ENCODE measurements at regions not wholly inside any gene's neighbourhood (a gene's known extent, or its start where the extent isn't known, plus 50 kb on each side); places are given as distances from the start of the nearest gene placed in this dataset.
A peak's percentile ranks its signal among the peaks of the same experiment; 100 is the strongest.
"Not testable (repeated sequence)": the region's sequence is repeated elsewhere in the genome, so short reads cannot be mapped to it uniquely, and the experiment has no call there.

DNA sequence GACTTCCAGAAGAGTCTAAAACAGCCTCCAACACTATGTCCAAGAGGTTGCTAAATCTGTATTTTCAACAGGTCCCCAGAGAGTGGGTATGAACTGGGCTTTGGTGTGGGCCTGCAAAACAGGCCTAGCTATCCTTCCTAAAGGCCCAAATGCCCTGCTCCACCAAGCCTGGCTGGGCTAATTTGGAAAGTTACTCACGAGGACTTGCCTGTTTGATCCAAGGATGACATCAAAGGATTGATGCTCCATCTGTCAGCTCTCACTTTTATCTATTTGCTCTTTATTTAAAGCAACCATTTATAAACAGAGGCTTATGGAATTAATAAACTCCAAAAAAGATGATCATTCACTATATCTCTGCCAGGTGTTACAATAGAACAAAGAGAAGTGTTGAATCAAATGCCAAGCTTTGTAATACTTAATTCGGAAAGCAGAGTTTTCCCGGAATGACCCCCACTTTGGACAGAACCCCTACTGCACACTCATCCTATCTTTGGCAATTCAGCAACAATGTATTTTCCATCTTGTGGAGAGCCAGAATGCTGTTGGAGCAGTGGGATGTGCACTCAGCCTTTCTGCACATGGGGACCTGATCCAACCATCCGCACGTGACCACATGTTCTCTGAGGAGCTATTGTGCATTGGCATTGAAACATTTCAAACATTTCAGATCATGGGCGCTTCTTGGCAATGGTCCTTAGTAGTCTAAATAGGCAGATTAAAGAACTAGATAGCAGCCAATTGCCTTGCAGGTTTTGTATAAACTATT lies 163.3 kb upstream of the THBS1 start:
- H3K79me1 ChIP-seq (ENCODE audit: low read depth, low read length) = no peaks in the 10 kb centered on the region
- no peak overlapping the region for H4K8ac ChIP-seq (ENCODE audit: low read depth, low read length)
- H2AFZ ChIP-seq (ENCODE audit: low read length) = no peak overlapping the region
- H3K14ac ChIP-seq (ENCODE audit: low read length) = no peak overlapping the region
- no peak overlapping the region for H2BK15ac ChIP-seq (ENCODE audit: low read length)
- DNase-seq (ENCODE audit: low spot score) = no peak
- WGBS, 2 donors (ENCODE audit: extremely low coverage in 2 of 2, insufficient read length in 2 of 2, insufficient replicate concordance in 1 of 2) = no CpG with 5 or more reads among the region's 6 CpGs
- no peak overlapping the region for H3K4me3 ChIP-seq (ENCODE audit: low read length in 2 of 2)
- no peak overlapping the region for H3K27ac ChIP-seq (replicated peaks; ENCODE audit: low read length)
- H2BK120ac ChIP-seq (ENCODE audit: low read depth, low read length) = no peak overlapping the region
- no peak overlapping the region for H2BK12ac ChIP-seq (ENCODE audit: low read length)
- no peak overlapping the region for H3K18ac ChIP-seq (ENCODE audit: low read length)
- no peak overlapping the region for H3K23ac ChIP-seq (ENCODE audit: low read depth, low read length, poor library complexity)
- no peak overlapping the region for H2BK5ac ChIP-seq (ENCODE audit: low read length)
- H4K91ac ChIP-seq (ENCODE audit: low read depth, low read length, poor library complexity) = no peak overlapping the region
- H3K27me3 ChIP-seq (ENCODE audit: control insufficient read depth in 3 of 3, insufficient read depth in 3 of 3, low read depth in 1 of 3, low read length in 3 of 3) = peaks cover 0 to 3% (median 0%) of the 10 kb centered on the region in 3 experiments
- peaks cover 1 to 9% of the 10 kb centered on the region in 2 donors for H3K4me1 ChIP-seq (ENCODE audit: control insufficient read depth in 2 of 2, insufficient read depth in 1 of 2, low read depth in 1 of 2, low read length in 2 of 2)
- H3K4me2 ChIP-seq (ENCODE audit: insufficient read depth, low read length, poor library complexity, severe bottlenecking) = no peak overlapping the region
- peaks cover 0 to 4% of the 10 kb centered on the region in 2 donors for H3K9me3 ChIP-seq (replicated peaks in 1 of 2; ENCODE audit: control insufficient read depth in 2 of 2, insufficient read depth in 1 of 2, low read depth in 1 of 2, low read length in 2 of 2)
- no peak overlapping the region for H2AK5ac ChIP-seq (ENCODE audit: low read depth, low read length)
- no peak overlapping the region for H3K9ac ChIP-seq (ENCODE audit: low read depth, low read length, poor library complexity)
- H3K4ac ChIP-seq (ENCODE audit: low read length) = no peak overlapping the region
- H3K36me3 ChIP-seq (replicated peaks in 1 of 2; ENCODE audit: control insufficient read depth in 2 of 2, insufficient read depth in 2 of 2, low read length in 2 of 2) = no peaks in the 10 kb centered on the region

DNA sequence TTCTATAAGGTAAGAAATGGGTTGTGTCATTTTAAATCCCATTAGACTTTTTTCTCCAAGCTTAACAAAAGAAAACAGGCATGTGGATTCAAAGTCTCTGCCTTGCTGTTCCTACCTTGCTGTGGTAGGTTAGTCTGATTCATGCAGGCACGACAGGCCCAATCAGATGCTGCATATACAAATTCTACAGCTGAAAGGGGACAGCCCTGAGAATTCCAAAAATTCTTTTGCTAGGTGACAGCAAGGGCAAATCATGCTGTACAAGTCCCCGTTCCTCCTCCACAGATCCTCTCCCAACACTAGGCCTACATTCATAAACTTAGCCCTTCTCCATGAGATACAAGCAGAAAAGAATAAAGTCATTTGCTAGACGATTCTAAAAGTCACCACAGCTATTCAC lies 161.2 kb upstream of the THBS1 start:
- no peak overlapping the region for H2AK5ac ChIP-seq (ENCODE audit: low read depth, low read length)
- H3K9ac ChIP-seq (ENCODE audit: low read depth, low read length, poor library complexity) = no peak overlapping the region
- H3K18ac ChIP-seq (ENCODE audit: low read length) = no peak overlapping the region
- no peak overlapping the region for H2BK12ac ChIP-seq (ENCODE audit: low read length)
- H3K23ac ChIP-seq (ENCODE audit: low read depth, low read length, poor library complexity) = no peak overlapping the region
- peaks cover 0 to 4% of the 10 kb centered on the region in 2 donors for H3K9me3 ChIP-seq (replicated peaks in 1 of 2; ENCODE audit: control insufficient read depth in 2 of 2, insufficient read depth in 1 of 2, low read depth in 1 of 2, low read length in 2 of 2)
- peaks cover 1 to 9% of the 10 kb centered on the region in 2 donors for H3K4me1 ChIP-seq (ENCODE audit: control insufficient read depth in 2 of 2, insufficient read depth in 1 of 2, low read depth in 1 of 2, low read length in 2 of 2)
- H2AFZ ChIP-seq (ENCODE audit: low read length) = no peak overlapping the region
- no peak overlapping the region for H4K8ac ChIP-seq (ENCODE audit: low read depth, low read length)
- WGBS, 2 donors (ENCODE audit: extremely low coverage in 2 of 2, insufficient read length in 2 of 2, insufficient replicate concordance in 1 of 2) = no CpG with 5 or more reads among the region's 3 CpGs
- no peak overlapping the region for H3K4ac ChIP-seq (ENCODE audit: low read length)
- H3K36me3 ChIP-seq (replicated peaks in 1 of 2; ENCODE audit: control insufficient read depth in 2 of 2, insufficient read depth in 2 of 2, low read length in 2 of 2) = no peaks in the 10 kb centered on the region
- H3K27ac ChIP-seq (replicated peaks; ENCODE audit: low read length) = no peak overlapping the region
- H4K91ac ChIP-seq (ENCODE audit: low read depth, low read length, poor library complexity) = no peak overlapping the region
- H3K79me1 ChIP-seq (ENCODE audit: low read depth, low read length) = no peaks in the 10 kb centered on the region
- no peak overlapping the region for H3K14ac ChIP-seq (ENCODE audit: low read length)
- H2BK120ac ChIP-seq (ENCODE audit: low read depth, low read length) = no peak overlapping the region
- H3K4me2 ChIP-seq (ENCODE audit: insufficient read depth, low read length, poor library complexity, severe bottlenecking) = no peak overlapping the region
- DNase-seq (ENCODE audit: low spot score) = no peak
- no peak overlapping the region for H2BK5ac ChIP-seq (ENCODE audit: low read length)
- H3K4me3 ChIP-seq (ENCODE audit: low read length in 2 of 2) = no peak overlapping the region
- no peak overlapping the region for H2BK15ac ChIP-seq (ENCODE audit: low read length)
- H3K27me3 ChIP-seq (ENCODE audit: control insufficient read depth in 3 of 3, insufficient read depth in 3 of 3, low read depth in 1 of 3, low read length in 3 of 3) = no peaks in the 10 kb centered on the region

DNA sequence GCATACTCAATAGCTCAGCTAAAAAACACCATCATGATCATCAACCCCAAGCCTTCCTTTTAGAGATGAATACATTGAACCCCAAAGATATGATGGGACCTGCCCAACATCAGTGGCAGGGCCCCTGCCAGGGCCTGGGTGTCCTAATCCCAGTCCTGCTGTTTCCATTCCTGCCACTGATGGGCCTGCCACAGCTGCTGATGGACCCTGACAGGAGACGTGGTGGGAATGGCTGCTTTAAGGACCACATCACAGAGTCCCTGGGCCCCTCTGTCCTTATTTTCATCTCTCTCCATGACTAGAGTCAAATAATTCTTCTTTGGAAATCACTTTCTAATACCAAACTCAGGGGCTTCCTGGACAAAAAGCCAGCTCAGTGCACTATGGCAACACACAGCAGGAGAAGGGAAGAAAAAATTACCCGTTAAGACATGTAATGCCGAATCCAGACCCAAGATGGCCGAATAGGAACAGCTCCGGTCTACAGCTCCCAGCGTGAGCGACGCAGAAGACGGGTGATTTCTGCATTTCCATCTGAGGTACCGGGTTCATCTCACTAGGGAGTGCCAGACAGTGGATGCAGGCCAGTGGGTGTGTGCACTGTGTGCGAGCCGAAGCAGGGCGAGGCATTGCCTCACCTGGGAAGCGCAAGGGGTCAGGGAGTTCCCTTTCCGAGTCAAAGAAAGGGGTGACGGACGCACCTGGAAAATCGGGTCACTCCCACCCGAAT lies 160.6 kb upstream of the THBS1 start:
- not testable (repeated sequence) for H3K23ac ChIP-seq (ENCODE audit: low read depth, low read length, poor library complexity); H3K4me3 ChIP-seq (ENCODE audit: low read length in 2 of 2); H3K4ac ChIP-seq (ENCODE audit: low read length); H3K14ac ChIP-seq (ENCODE audit: low read length); H4K91ac ChIP-seq (ENCODE audit: low read depth, low read length, poor library complexity); H2AK5ac ChIP-seq (ENCODE audit: low read depth, low read length); H3K79me1 ChIP-seq (ENCODE audit: low read depth, low read length); DNase-seq (ENCODE audit: low spot score); H3K36me3 ChIP-seq (replicated peaks in 1 of 2; ENCODE audit: control insufficient read depth in 2 of 2, insufficient read depth in 2 of 2, low read length in 2 of 2); H3K4me1 ChIP-seq (ENCODE audit: control insufficient read depth in 2 of 2, insufficient read depth in 1 of 2, low read depth in 1 of 2, low read length in 2 of 2); H2BK120ac ChIP-seq (ENCODE audit: low read depth, low read length); H4K8ac ChIP-seq (ENCODE audit: low read depth, low read length); H2BK12ac ChIP-seq (ENCODE audit: low read length); H3K9ac ChIP-seq (ENCODE audit: low read depth, low read length, poor library complexity); H3K9me3 ChIP-seq (replicated peaks in 1 of 2; ENCODE audit: control insufficient read depth in 2 of 2, insufficient read depth in 1 of 2, low read depth in 1 of 2, low read length in 2 of 2); H3K27ac ChIP-seq (replicated peaks; ENCODE audit: low read length); H3K4me2 ChIP-seq (ENCODE audit: insufficient read depth, low read length, poor library complexity, severe bottlenecking); H3K27me3 ChIP-seq (ENCODE audit: control insufficient read depth in 3 of 3, insufficient read depth in 3 of 3, low read depth in 1 of 3, low read length in 3 of 3); H2BK5ac ChIP-seq (ENCODE audit: low read length); H2BK15ac ChIP-seq (ENCODE audit: low read length)
- H3K18ac ChIP-seq (ENCODE audit: low read length) = peak overlapping the region; percentile 62
- H2AFZ ChIP-seq (ENCODE audit: low read length) = peak overlapping the region; percentile 76
- no CpG with 5 or more reads among the region's 19 CpGs for WGBS, 2 donors (ENCODE audit: extremely low coverage in 2 of 2, insufficient read length in 2 of 2, insufficient replicate concordance in 1 of 2)

DNA sequence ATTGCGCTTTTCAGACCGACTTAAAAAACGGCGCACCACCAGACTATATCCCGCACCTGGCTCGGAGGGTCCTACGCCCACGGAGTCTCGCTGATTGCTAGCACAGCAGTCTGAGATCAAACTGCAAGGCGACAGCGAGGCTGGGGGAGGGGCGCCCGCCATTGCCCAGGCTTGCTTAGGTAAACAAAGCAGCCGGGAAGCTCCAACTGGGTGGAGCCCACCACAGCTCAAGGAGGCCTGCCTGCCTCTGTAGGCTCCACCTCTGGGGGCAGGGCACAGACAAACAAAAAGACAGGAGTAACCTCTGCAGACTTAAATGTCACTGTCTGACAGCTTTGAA lies 160.1 kb upstream of the THBS1 start:
- H2BK15ac ChIP-seq (ENCODE audit: low read length); H4K8ac ChIP-seq (ENCODE audit: low read depth, low read length); H4K91ac ChIP-seq (ENCODE audit: low read depth, low read length, poor library complexity); H3K4me1 ChIP-seq (ENCODE audit: control insufficient read depth in 2 of 2, insufficient read depth in 1 of 2, low read depth in 1 of 2, low read length in 2 of 2); H3K4me3 ChIP-seq (ENCODE audit: low read length in 2 of 2); H3K27ac ChIP-seq (replicated peaks; ENCODE audit: low read length); H3K27me3 ChIP-seq (ENCODE audit: control insufficient read depth in 3 of 3, insufficient read depth in 3 of 3, low read depth in 1 of 3, low read length in 3 of 3); H3K79me1 ChIP-seq (ENCODE audit: low read depth, low read length); H3K4me2 ChIP-seq (ENCODE audit: insufficient read depth, low read length, poor library complexity, severe bottlenecking); H3K36me3 ChIP-seq (replicated peaks in 1 of 2; ENCODE audit: control insufficient read depth in 2 of 2, insufficient read depth in 2 of 2, low read length in 2 of 2); H3K18ac ChIP-seq (ENCODE audit: low read length); H2AK5ac ChIP-seq (ENCODE audit: low read depth, low read length); H2BK120ac ChIP-seq (ENCODE audit: low read depth, low read length); H2AFZ ChIP-seq (ENCODE audit: low read length); H2BK5ac ChIP-seq (ENCODE audit: low read length); H3K23ac ChIP-seq (ENCODE audit: low read depth, low read length, poor library complexity); H3K14ac ChIP-seq (ENCODE audit: low read length); H2BK12ac ChIP-seq (ENCODE audit: low read length); DNase-seq (ENCODE audit: low spot score); H3K9me3 ChIP-seq (replicated peaks in 1 of 2; ENCODE audit: control insufficient read depth in 2 of 2, insufficient read depth in 1 of 2, low read depth in 1 of 2, low read length in 2 of 2); H3K9ac ChIP-seq (ENCODE audit: low read depth, low read length, poor library complexity); H3K4ac ChIP-seq (ENCODE audit: low read length): not testable (repeated sequence)
- WGBS, 2 donors (ENCODE audit: extremely low coverage in 2 of 2, insufficient read length in 2 of 2, insufficient replicate concordance in 1 of 2) = no CpG with 5 or more reads among the region's 14 CpGs

Data from neuronal stem cell (in vitro differentiated cells).